HL-60 (cell line): ENCODE measurements at regions not wholly inside any gene's neighbourhood (a gene's known extent, or its start where the extent isn't known, plus 50 kb on each side); places are given as distances from the start of the nearest gene placed in this dataset.

Experiments
- DNase-seq, 2 experiments: peaks; one replicate each; pipeline ENCODE4 v3.0.0-alpha.2; 2010 to 2020; ENCODE audit warnings: low read depth in 1 of 2, low spot score in 1 of 2
- H3K27ac ChIP-seq: fragments of 250-450 bp; sonication (Bioruptor Pico); replicated peaks from 2 replicates; pipeline ENCODE4 v1.5.1; 2020; ENCODE audit warnings: mild to moderate bottlenecking, moderate library complexity
- H3K27me3 ChIP-seq: fragments of 250-450 bp; sonication (Bioruptor Pico); 2 replicates; pipeline ENCODE4 v1.5.1; 2021; ENCODE audit warnings: mild to moderate bottlenecking, moderate library complexity; ENCODE audit not compliant: insufficient read depth, poor library complexity, severe bottlenecking
- H3K4me3 ChIP-seq: replicated peaks from 2 replicates; pipeline ENCODE4 v1.5.1; 2011; ENCODE audit warnings: mild to moderate bottlenecking, control low read depth, low read length; ENCODE audit not compliant: insufficient read depth
- CTCF ChIP-seq: IDR thresholded peaks from one replicate; pipeline ENCODE4 v1.5.1; 2011; ENCODE audit warnings: low read length, control low read depth, inconsistent platforms; ENCODE audit not compliant: insufficient read depth
- GABPA ChIP-seq: IDR thresholded peaks from 2 replicates; pipeline ENCODE4 v1.6.1; 2012; ENCODE audit warnings: low read depth
- POLR2AphosphoS5 ChIP-seq: IDR thresholded peaks from 2 replicates; pipeline ENCODE4 v1.6.1; 2012; ENCODE audit warnings: low read depth
- REST ChIP-seq: IDR thresholded peaks from 2 replicates; pipeline ENCODE4 v1.6.1; 2012; ENCODE audit warnings: low read depth; ENCODE audit not compliant: insufficient replicate concordance
- SPI1 ChIP-seq: IDR thresholded peaks from 2 replicates; pipeline ENCODE4 v1.6.1; 2012; ENCODE audit warnings: low read depth, mild to moderate bottlenecking, borderline replicate concordance

GRCh38 chr3:118760585-118761290 is 273.9 kb downstream of the IGSF11 start:
- no peak for TF ChIP-seq POLR2AphosphoS5
- no peak for TF ChIP-seq SPI1
- no peak for TF ChIP-seq CTCF
- Histone ChIP-seq H3K4me3 (no peak overlapping the region), H3K27me3 (no peaks in the 10 kb centered on the region), H3K27ac (no peak overlapping the region)
- DNase-seq: no peak

- DNase-seq: no peak
- Histone ChIP-seq H3K27ac (no peak overlapping the region), H3K4me3 (no peak overlapping the region), H3K27me3 (no peaks in the 10 kb centered on the region)
- TF ChIP-seq CTCF (no peak), POLR2AphosphoS5 (no peak), SPI1 (no peak), GABPA (no peak), REST (no peak)
These were observed 273.4 kb downstream of the IGSF11 start for GRCh38 chr3:118761291-118761606.

DNA sequence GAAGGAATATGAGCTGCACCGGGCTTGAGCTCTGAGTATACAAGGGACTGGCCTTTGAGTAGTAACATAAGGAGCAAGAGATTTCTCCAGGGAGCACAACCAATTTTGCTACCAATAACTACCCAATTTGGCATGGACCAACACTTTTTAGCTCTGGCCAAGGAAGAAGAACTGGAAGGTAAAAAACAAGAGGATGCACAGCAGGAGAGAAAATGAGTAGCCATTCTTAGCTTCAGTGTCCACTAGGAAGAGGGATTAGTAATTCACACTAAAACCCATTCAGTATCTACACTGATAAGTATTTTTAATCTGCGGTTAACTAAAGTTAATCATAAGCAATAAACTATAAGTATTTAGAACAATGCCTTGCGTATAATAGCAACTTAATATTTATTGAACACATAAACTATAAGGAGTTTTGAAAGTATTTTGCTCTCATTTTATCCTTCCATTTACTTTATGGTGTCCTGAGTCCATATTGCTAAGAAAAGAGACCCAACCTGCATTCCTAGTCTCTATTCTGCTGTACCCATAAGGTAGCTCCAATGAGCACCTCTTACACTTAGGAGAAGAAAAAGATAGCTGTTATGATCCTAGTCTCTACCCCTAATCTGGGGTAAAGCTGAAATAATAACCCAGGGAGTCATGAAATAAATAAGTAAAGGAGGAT is 268.9 kb downstream of the IGSF11 start:
- TF ChIP-seq SPI1: no peak
- TF ChIP-seq CTCF: no peak
- DNase-seq: no peak
- H3K27ac ChIP-seq: no peak overlapping the region
- no peak overlapping the region for H3K4me3 ChIP-seq
- no peaks in the 10 kb centered on the region for H3K27me3 ChIP-seq

DNA sequence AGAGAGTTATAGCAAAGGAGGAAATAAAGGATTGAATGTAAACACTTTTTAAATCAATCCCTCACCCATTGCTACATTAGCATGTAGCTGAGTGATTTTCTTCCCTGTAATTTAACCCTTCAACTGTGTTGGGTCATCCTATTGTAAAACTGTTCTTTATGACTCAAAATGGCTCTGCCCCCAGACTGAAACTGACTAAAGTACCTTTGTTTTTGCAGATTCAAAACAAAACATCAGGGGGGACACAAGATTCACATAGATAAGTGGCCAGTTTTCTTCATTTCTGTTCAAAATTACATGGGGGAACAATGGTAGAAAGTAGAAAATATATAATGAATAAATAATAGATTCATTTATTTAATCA is 268.4 kb downstream of the IGSF11 start:
- H3K27me3 ChIP-seq: no peaks in the 10 kb centered on the region
- H3K27ac ChIP-seq: no peak overlapping the region
- no peak overlapping the region for H3K4me3 ChIP-seq
- TF ChIP-seq REST (no peak), CTCF (no peak), POLR2AphosphoS5 (no peak), GABPA (no peak), SPI1 (no peak)
- DNase-seq: no peak
